HL-60 (cell line): ENCODE measurements at regions not wholly inside any gene's neighbourhood (a gene's known extent, or its start where the extent isn't known, plus 50 kb on each side); places are given as distances from the start of the nearest gene placed in this dataset.
A peak's percentile ranks its signal among the peaks of the same experiment; 100 is the strongest.

ENCODE experiments used
- DNase-seq, 2 experiments: peaks; one replicate each; pipeline ENCODE4 v3.0.0-alpha.2; 2010 to 2020; ENCODE audit warnings: low read depth in 1 of 2, low spot score in 1 of 2
- H3K27ac ChIP-seq: fragments of 250-450 bp; sonication (Bioruptor Pico); replicated peaks from 2 replicates; pipeline ENCODE4 v1.5.1; 2020; ENCODE audit warnings: mild to moderate bottlenecking, moderate library complexity
- H3K27me3 ChIP-seq: fragments of 250-450 bp; sonication (Bioruptor Pico); 2 replicates; pipeline ENCODE4 v1.5.1; 2021; ENCODE audit warnings: mild to moderate bottlenecking, moderate library complexity; ENCODE audit not compliant: insufficient read depth, poor library complexity, severe bottlenecking
- H3K4me3 ChIP-seq: replicated peaks from 2 replicates; pipeline ENCODE4 v1.5.1; 2011; ENCODE audit warnings: mild to moderate bottlenecking, control low read depth, low read length; ENCODE audit not compliant: insufficient read depth
- GABPA ChIP-seq: IDR thresholded peaks from 2 replicates; pipeline ENCODE4 v1.6.1; 2012; ENCODE audit warnings: low read depth
- POLR2AphosphoS5 ChIP-seq: IDR thresholded peaks from 2 replicates; pipeline ENCODE4 v1.6.1; 2012; ENCODE audit warnings: low read depth
- REST ChIP-seq: IDR thresholded peaks from 2 replicates; pipeline ENCODE4 v1.6.1; 2012; ENCODE audit warnings: low read depth; ENCODE audit not compliant: insufficient replicate concordance
- SPI1 ChIP-seq: IDR thresholded peaks from 2 replicates; pipeline ENCODE4 v1.6.1; 2012; ENCODE audit warnings: low read depth, mild to moderate bottlenecking, borderline replicate concordance
- TF ChIP-seq, protein P1 (sequence below): IDR thresholded peaks from one replicate; pipeline ENCODE4 v1.5.1; 2011; ENCODE audit warnings: low read length, control low read depth, inconsistent platforms; ENCODE audit not compliant: insufficient read depth

DNA sequence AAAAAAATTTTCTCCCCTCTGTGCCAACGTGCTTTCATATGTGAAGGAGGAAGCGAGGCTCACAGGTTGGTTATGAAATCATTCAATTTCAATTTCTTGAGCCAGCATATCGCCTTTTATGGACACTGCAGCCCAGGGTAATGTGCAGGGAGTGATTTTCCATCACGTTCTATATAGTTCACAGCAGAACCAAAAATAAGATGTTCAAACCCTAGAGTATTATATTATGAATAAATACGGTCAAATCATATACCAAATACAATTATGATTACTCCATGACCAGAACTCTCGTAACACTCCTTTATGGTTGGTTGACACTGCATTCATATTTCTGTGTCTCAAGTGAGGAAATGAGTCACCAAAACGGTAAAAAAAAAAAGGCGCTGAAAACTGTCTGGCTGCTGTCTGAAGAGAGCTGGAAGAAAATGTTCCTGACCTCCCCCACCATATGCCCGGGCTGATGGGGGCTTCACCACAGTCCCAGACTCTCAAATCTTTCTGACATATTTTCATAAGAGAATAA, 75.8 kb upstream of the UBAC2 start:
- H3K27me3 ChIP-seq, result peaks cover 31% of the 10 kb centered on the region
- no peak for TF ChIP-seq POLR2AphosphoS5
- TF ChIP-seq REST, result no peak
- TF ChIP-seq, protein P1, sequence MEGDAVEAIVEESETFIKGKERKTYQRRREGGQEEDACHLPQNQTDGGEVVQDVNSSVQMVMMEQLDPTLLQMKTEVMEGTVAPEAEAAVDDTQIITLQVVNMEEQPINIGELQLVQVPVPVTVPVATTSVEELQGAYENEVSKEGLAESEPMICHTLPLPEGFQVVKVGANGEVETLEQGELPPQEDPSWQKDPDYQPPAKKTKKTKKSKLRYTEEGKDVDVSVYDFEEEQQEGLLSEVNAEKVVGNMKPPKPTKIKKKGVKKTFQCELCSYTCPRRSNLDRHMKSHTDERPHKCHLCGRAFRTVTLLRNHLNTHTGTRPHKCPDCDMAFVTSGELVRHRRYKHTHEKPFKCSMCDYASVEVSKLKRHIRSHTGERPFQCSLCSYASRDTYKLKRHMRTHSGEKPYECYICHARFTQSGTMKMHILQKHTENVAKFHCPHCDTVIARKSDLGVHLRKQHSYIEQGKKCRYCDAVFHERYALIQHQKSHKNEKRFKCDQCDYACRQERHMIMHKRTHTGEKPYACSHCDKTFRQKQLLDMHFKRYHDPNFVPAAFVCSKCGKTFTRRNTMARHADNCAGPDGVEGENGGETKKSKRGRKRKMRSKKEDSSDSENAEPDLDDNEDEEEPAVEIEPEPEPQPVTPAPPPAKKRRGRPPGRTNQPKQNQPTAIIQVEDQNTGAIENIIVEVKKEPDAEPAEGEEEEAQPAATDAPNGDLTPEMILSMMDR, result no peak
- 0 out of 2 replicates have a peak, but pooled peaks have one; percentile 2 for TF ChIP-seq SPI1
- TF ChIP-seq GABPA, result no peak
- H3K27ac ChIP-seq, result peak overlapping the region; percentile 7; the same call in 1 of the 2 replicates
- peak; percentile 49 to 70 for DNase-seq
- H3K4me3 ChIP-seq, result 0 out of 2 replicates have a peak overlapping the region, but pooled peaks have one; percentile 11

DNA sequence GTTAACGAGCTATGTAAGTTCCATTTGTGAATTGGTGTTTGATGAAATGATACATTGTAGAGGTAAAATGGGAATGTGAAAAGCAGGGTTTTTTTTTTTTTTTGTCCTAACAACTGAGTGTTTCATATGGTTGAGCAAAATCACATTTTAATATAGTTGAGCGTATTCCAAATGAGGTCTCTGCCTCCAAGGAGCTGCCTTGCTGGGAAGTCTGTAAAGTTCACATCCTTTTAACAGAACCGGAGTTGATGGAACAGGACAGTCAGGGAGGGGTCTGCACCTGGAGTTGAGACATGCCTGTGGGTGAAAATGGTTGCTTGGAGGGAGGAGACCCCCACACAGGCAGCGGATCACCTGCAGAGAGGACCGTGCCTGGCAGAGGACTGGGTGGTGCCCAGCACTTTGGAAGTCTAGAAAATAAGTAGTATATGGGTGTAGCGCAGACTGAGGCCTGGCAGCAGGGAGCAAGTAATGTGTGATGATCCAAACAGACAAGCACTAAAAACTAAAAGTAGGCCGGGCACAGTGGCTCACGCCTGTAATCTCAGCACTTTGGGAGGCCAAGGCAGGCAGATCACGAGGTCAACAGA, 75.2 kb upstream of the UBAC2 start:
- peaks cover 36% of the 10 kb centered on the region for H3K27me3 ChIP-seq
- H3K27ac ChIP-seq, result no peak overlapping the region
- DNase-seq, result no peak
- no peak overlapping the region for H3K4me3 ChIP-seq
- no peak for TF ChIP-seq REST
- TF ChIP-seq POLR2AphosphoS5, result no peak
- no peak for TF ChIP-seq SPI1
- TF ChIP-seq GABPA, result no peak
- TF ChIP-seq, protein P1, result no peak

DNA sequence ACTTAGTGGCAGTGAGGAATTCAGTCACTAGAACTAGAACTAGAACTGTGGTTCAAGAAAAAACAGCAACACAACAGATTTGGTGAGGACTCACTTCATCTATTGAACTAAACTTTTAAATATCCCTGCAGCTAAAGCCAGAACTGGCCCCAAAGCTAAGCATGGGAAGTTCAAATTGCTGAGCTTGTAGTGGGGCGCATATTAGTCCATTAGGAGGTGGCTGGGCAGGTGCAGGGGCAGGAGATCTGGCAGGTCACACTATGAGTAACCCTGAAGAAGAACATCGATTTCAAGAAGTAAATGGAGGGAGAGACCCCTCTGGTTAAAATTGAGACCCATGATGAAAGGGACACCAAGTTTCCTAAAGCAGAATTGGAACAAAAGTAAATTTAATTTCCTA, 73.8 kb upstream of the UBAC2 start:
- H3K27ac ChIP-seq, result no peak overlapping the region
- TF ChIP-seq POLR2AphosphoS5 (no peak), SPI1 (no peak), GABPA (no peak), REST (no peak)
- TF ChIP-seq, protein P1, result no peak
- no peak overlapping the region for H3K4me3 ChIP-seq
- no peak for DNase-seq
- peaks cover 30% of the 10 kb centered on the region for H3K27me3 ChIP-seq
